HEK293T (cell line): ENCODE measurements at regions not wholly inside any gene's neighbourhood (a gene's known extent, or its start where the extent isn't known, plus 50 kb on each side); places are given as distances from the start of the nearest gene placed in this dataset.

Experiments
- CTCF ChIA-PET: fragments of 350-600 bp; formaldehyde crosslinking; extraction: SDS; loops from one replicate; lab custom pipeline; 2021; ENCODE audit warnings: antibody characterized with exemption, inconsistent platforms; lab: Yijun Ruan, JAX
- POLR2A ChIA-PET: fragments of 350-600 bp; formaldehyde crosslinking; extraction: SDS; loops from one replicate; lab custom pipeline; 2020; ENCODE audit warnings: antibody characterized with exemption, inconsistent platforms; lab: Yijun Ruan, JAX
- DNase-seq: peaks from one replicate; pipeline ENCODE4 v3.0.0; 2012; ENCODE audit warnings: mixed read lengths; ENCODE audit errors: extremely low spot score
- ARNT ChIP-seq: fragments of 450-650 bp; IDR thresholded peaks from 2 replicates; pipeline ENCODE4 v1.6.1; 2017; ENCODE audit warnings: mild to moderate bottlenecking
- BHLHE40 ChIP-seq: fragments of 450-650 bp; IDR thresholded peaks from 2 replicates; pipeline ENCODE4 v1.6.1; 2016; ENCODE audit warnings: mild to moderate bottlenecking, moderate library complexity, borderline replicate concordance
- CTBP1 ChIP-seq: fragments of 450-650 bp; IDR thresholded peaks from 2 replicates; pipeline ENCODE4 v1.6.1; 2016; ENCODE audit warnings: borderline replicate concordance
- ELF4 ChIP-seq: fragments of 450-650 bp; IDR thresholded peaks from 2 replicates; pipeline ENCODE4 v1.6.1; 2017; ENCODE audit warnings: antibody characterized with exemption
- FOXA1 ChIP-seq: fragments of 450-650 bp; IDR thresholded peaks from 2 replicates; pipeline ENCODE4 v1.6.1; 2016; ENCODE audit warnings: mild to moderate bottlenecking
- FOXK2 ChIP-seq: fragments of 450-650 bp; IDR thresholded peaks from 2 replicates; pipeline ENCODE4 v1.6.1; 2016; ENCODE audit warnings: mild to moderate bottlenecking
- FOXM1 ChIP-seq: fragments of 450-650 bp; IDR thresholded peaks from 2 replicates; pipeline ENCODE4 v1.6.1; 2017; ENCODE audit warnings: mild to moderate bottlenecking, borderline replicate concordance
- HDGF ChIP-seq: fragments of 450-650 bp; IDR thresholded peaks from 2 replicates; pipeline ENCODE4 v1.6.1; 2017; ENCODE audit warnings: antibody characterized with exemption, borderline replicate concordance
- L3MBTL2 ChIP-seq: fragments of 450-650 bp; conservative IDR thresholded peaks from 2 replicates; pipeline ENCODE4 v1.6.1; 2016; ENCODE audit warnings: mild to moderate bottlenecking
- LEF1 ChIP-seq: fragments of 450-650 bp; IDR thresholded peaks from 2 replicates; pipeline ENCODE4 v1.6.1; 2017; ENCODE audit warnings: mild to moderate bottlenecking, borderline replicate concordance
- NFRKB ChIP-seq: fragments of 450-650 bp; IDR thresholded peaks from 2 replicates; pipeline ENCODE4 v1.6.1; 2016; ENCODE audit warnings: mild to moderate bottlenecking, moderate library complexity
- SP1 ChIP-seq: fragments of 450-650 bp; IDR thresholded peaks from 2 replicates; pipeline ENCODE4 v1.6.1; 2017
- SUZ12 ChIP-seq: fragments of 450-650 bp; IDR thresholded peaks from 2 replicates; pipeline ENCODE4 v1.6.1; 2016; ENCODE audit warnings: mild to moderate bottlenecking
- TARDBP ChIP-seq: fragments of 450-650 bp; IDR thresholded peaks from 2 replicates; pipeline ENCODE4 v1.6.1; 2016
- ZNF384 ChIP-seq: fragments of 450-650 bp; IDR thresholded peaks from 2 replicates; pipeline ENCODE4 v1.6.1; 2016
- TF ChIP-seq, protein P1 (sequence below): fragments of 450-650 bp; IDR thresholded peaks from 2 replicates; pipeline ENCODE4 v1.6.1; 2016

DNA sequence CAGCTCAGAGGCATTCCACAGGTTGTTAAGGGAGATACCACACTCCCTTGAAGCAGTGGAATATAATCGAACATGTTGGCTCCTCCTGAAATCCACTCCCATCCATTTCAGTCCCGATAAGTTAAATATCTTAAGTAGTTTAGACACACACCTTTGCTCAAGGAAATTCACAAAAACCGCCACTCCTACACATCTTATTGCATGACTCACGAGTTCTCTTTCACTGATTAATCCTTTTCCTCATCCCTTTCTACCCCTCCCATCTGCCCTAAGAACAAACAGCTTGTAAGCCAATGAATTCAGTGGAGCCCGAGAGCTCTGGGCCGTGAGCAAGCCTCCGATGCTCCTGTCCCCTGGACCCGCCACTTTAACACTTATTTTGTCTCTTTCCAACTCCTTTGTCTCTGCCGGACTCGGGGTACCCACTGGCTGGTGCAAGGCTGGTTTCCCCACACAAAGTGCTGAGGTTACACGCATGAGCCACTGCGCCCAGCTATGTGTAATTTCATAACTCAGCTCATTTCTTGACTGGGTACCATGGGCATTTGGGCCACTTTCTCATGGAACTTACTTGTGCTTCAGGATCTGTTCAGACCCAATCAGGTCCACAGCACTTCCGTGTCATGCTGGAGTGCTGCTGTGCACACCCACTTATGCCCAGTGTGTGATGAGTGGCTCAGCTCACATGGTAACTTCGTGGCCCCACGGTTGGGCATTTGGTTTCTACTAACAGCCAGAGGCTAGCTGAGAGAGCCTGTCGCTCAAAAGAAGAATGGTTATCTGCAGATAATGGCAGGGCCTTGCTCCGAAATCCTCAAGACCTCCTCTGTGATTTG lies 171.8 kb upstream of the ALG10B start:
- DNase-seq, result no peak
- CTCF ChIA-PET, result no interaction called here
- TF ChIP-seq ARNT (no peak), ELF4 (no peak), CTBP1 (no peak), L3MBTL2 (no peak), FOXA1 (no peak), TARDBP (no peak), SP1 (no peak), ZNF384 (no peak), NFRKB (no peak), HDGF (no peak)
- POLR2A ChIA-PET, result no interaction called here

DNA sequence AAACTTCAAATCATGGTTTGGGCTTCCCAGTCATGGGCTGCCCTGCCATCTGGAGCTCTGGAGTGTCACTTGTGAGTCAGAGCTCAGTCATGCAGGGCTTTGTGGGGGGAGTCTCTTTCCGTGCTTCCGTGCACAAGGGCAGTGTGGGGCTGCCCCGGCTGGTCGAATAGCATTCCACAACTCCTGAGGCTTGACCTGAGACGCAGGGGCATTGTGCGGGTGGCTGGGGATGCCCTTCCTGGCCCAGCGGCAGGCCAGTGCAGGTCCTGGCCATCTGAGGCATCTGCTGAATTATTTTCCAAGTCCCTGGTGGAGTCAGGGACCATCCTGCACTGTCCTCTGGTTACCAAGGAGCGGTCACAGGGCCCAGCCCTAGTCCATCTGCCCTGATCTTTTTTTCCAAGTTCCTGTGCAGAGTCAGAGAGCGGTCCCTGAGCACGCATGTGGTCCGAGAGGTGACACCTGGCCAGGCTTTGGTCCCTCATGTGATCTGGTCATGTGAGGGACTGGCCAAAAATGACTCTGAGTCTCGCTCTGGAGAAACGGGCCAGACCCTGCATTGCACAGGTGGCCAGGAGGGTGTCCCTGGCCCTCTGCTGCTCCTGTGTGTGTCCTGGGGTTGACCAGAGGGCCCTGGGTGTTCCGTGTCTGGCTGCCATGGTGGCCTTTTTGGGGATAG lies 167.0 kb upstream of the ALG10B start:
- DNase-seq, result no peak
- TF ChIP-seq CTBP1 (no peak), FOXM1 (no peak), SP1 (no peak), ZNF384 (no peak), LEF1 (no peak), L3MBTL2 (no peak), HDGF (no peak), BHLHE40 (no peak), NFRKB (no peak), FOXK2 (no peak), FOXA1 (no peak), ARNT (no peak), SUZ12 (no peak), TARDBP (no peak), ELF4 (no peak)
- TF ChIP-seq, protein P1, sequence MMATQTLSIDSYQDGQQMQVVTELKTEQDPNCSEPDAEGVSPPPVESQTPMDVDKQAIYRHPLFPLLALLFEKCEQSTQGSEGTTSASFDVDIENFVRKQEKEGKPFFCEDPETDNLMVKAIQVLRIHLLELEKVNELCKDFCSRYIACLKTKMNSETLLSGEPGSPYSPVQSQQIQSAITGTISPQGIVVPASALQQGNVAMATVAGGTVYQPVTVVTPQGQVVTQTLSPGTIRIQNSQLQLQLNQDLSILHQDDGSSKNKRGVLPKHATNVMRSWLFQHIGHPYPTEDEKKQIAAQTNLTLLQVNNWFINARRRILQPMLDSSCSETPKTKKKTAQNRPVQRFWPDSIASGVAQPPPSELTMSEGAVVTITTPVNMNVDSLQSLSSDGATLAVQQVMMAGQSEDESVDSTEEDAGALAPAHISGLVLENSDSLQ, result no peak
- ChIA-PET CTCF (no interaction called here), POLR2A (no interaction called here)

DNA sequence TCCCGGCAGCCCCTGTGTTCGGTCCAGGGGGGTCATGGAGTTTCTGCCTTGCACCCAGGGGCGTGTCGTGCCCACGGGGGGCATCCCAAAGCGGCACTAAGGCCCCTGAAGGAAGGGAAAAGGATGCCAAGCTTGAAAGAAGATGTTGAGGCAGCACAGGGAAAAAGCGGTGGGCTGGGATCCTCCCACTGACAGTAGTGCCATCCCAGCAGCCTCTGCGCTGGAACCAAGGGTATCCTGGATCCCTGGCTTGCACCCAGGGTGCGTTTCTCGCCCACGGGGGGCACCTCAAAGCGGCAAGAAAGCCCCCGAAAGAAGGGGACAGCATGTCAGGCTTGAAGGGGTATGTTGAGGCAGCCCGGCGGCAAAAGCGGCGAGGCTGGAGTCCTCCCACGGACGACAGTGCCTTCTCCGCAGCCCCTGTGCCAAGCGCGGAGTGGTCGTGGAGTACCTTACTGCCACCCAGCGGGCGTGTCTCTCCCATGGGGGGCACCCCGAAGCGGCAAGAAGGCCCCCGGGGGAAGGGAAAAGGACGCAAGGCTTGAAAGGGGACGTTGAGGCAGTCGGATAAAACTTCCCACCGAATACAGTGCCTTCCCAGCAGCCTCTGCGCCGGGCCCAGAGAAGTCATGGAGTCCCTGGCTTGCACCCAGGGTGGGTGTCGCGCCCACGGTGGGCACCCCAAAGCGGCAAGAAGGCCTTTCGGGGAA lies 164.4 kb upstream of the ALG10B start:
- DNase-seq, result no peak
- ChIA-PET POLR2A (no interaction called here), CTCF (no interaction called here)
- no peak for TF ChIP-seq BHLHE40
- no peak for TF ChIP-seq NFRKB
- TF ChIP-seq TARDBP, result no peak

DNA sequence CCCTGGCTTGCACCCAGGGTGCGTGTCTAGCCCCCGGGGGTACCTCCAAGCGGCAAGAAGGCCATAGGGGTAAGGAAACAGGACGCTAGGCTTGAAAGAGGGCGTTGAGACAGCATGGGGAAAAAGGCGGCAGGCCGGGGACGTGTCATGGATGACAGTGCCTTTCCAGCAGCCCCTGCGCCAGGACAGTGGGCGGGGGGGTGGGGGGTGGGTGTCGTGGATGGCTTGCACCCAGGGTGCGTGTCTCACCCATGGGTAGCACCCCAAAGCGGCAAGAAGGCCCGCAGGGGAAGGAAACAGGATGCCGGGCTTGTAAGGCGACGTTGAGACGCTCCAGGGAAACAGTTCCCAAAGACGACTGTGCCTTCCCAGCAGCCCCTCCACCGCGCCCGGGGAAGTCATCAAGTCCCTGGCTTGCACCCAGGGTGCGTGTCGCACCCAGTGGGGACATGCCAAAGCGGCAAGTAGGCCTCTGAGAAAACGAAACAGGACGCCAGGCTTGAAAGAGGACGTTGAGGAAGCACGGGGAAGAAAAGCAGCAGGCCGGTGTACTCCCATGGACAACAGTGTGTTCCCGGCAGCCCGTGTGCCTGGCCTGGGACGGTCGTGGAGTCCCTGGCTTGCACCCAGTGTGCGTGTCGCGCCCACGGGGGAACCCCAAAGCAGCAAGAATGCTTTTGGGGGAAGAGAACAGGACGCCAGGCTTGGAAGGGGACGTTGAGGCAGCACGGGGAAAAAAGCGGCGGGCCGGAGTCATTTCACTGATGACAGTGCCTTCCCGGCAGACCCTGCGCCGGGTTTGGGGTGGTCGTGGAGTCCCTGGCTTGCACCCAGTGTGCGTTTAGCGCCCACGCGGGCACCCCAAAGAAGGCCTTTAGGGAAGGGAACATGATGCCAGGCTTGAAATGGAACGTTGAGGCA lies 163.5 kb upstream of the ALG10B start:
- POLR2A ChIA-PET, result no interaction called here
- TF ChIP-seq TARDBP, result no peak
- TF ChIP-seq FOXK2, result no peak
- TF ChIP-seq, protein P1, result no peak
- TF ChIP-seq LEF1, result no peak
- TF ChIP-seq HDGF, result no peak
- TF ChIP-seq L3MBTL2, result no peak
- no peak for TF ChIP-seq ZNF384
- no peak for TF ChIP-seq ARNT
- no peak for TF ChIP-seq SP1
- TF ChIP-seq ELF4, result no peak
- no peak for TF ChIP-seq FOXM1
- no peak for TF ChIP-seq BHLHE40
- no peak for TF ChIP-seq FOXA1
- no peak for TF ChIP-seq SUZ12
- no peak for TF ChIP-seq NFRKB
- DNase-seq, result no peak
- CTCF ChIA-PET, result no interaction called here

DNA sequence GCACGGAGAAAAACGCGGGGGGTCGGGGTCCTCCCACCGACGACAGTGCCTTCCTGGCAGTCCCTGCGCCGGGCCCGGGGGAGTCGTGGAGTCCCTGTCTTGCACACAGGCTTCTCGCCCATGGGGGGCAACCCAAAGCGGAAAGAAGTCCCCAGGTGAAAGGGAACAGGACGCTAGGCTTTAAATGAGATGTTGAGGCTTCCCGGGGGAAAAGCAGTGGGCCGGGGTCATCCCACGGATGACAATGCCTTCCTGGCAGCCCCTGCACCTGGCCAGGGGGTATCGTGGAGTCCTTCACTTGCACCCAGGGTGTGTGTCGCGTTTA lies 162.9 kb upstream of the ALG10B start:
- DNase-seq, result no peak
- ChIA-PET CTCF (no interaction called here), POLR2A (no interaction called here)
- TF ChIP-seq HDGF, result no peak
- TF ChIP-seq ZNF384, result no peak
- TF ChIP-seq SUZ12, result no peak
- no peak for TF ChIP-seq FOXM1
- no peak for TF ChIP-seq TARDBP

DNA sequence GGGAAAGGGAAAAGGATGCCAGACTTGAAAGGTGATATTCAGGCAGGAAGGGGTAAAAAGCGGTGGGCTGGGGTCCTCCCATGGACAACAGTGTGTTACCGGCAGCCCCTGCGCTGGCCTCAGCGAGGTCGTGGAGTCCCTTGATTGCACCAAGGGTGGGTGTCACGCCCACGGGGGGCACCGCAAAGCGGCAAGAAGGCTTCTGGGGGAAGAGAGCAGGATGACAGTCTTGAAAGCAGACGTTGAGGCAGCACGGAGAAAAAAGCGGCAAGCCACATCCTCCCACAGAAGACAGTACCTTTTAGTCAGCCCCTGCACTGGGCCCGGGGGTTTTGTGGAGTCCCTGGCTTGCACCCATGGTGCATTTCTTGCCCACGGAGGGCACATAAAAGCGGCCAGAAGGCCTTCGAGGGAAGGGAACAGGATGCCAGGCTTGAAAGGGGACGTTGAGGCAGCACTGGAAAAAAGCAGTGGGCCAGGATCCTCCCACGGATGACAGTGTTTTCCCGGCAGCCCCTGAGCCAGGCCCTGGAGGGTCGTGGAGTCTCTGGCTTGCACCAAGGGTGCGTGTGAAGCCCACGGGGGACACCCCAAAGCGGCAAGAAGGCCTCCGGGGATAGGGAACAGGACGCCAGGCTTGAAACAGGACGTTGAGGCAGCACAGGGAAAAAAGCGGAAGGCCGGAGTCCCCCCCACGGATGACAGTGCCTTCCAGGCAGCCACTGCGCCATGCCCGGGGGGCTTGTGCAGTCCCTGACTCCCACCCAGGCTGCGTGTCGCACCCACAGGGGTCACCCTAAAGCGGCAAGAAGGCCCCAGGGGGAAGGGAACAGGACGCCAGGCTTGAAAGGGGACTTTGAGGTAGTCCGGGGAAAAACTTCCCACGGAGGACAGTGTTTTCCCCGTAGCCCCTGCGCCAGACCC lies 162.2 kb upstream of the ALG10B start:
- no peak for TF ChIP-seq SP1
- no peak for TF ChIP-seq NFRKB
- no peak for TF ChIP-seq ARNT
- no peak for TF ChIP-seq SUZ12
- TF ChIP-seq TARDBP, result no peak
- no peak for TF ChIP-seq HDGF
- TF ChIP-seq FOXA1, result no peak
- TF ChIP-seq FOXM1, result no peak
- TF ChIP-seq FOXK2, result no peak
- no peak for TF ChIP-seq ELF4
- no peak for TF ChIP-seq CTBP1
- TF ChIP-seq, protein P1, result no peak
- TF ChIP-seq ZNF384, result no peak
- TF ChIP-seq LEF1, result no peak
- no peak for TF ChIP-seq L3MBTL2
- no peak for TF ChIP-seq BHLHE40
- ChIA-PET CTCF (no interaction called here), POLR2A (no interaction called here)
- DNase-seq, result no peak
